ENCODE measurements at regions not wholly inside any gene's neighbourhood (a gene's known extent, or its start where the extent isn't known, plus 50 kb on each side); places are given as distances from the start of the nearest gene placed in this dataset.

- in situ Hi-C loops (cut with MboI; ENCODE audit: low sequenced_read_pairs, unreplicated experiment): no loop called here
- DNase-seq (ENCODE audit: low spot score): no peak
- TF ChIP-seq CTCF (IDR thresholded peaks at IDR 0.05; ENCODE audit: borderline replicate concordance, control extremely low read depth, extremely low read depth, insufficient read depth, missing control alignments): no peak
Observed at GRCh38 chr5:103450333-103451061, 112.1 kb downstream of the NUDT12 start.

GRCh38 chr5:103446813-103447212 lies 115.8 kb downstream of the NUDT12 start:
- no peak for DNase-seq (ENCODE audit: low spot score)
- in situ Hi-C loops (cut with MboI; ENCODE audit: low sequenced_read_pairs, unreplicated experiment): no loop called here

GRCh38 chr5:103445426-103446035 lies 117.1 kb downstream of the NUDT12 start:
- no peak for DNase-seq (ENCODE audit: low spot score)
- in situ Hi-C loops (cut with MboI; ENCODE audit: low sequenced_read_pairs, unreplicated experiment): no loop called here
- TF ChIP-seq CTCF (IDR thresholded peaks at IDR 0.05; ENCODE audit: borderline replicate concordance, control extremely low read depth, extremely low read depth, insufficient read depth, missing control alignments): no peak

More at GRCh38 chr5:103446813-103447212, 115.8 kb downstream of the NUDT12 start:
- TF ChIP-seq CTCF (IDR thresholded peaks at IDR 0.05; ENCODE audit: borderline replicate concordance, control extremely low read depth, extremely low read depth, insufficient read depth, missing control alignments): no peak

- TF ChIP-seq CTCF (IDR thresholded peaks at IDR 0.05; ENCODE audit: borderline replicate concordance, control extremely low read depth, extremely low read depth, insufficient read depth, missing control alignments): no peak
- DNase-seq (ENCODE audit: low spot score): no peak
- in situ Hi-C loops (cut with MboI; ENCODE audit: low sequenced_read_pairs, unreplicated experiment): no loop called here
Observed at GRCh38 chr5:103444333-103445038, 118.1 kb downstream of the NUDT12 start.

GRCh38 chr5:103442750-103443149 lies 119.8 kb downstream of the NUDT12 start:
- TF ChIP-seq CTCF (IDR thresholded peaks at IDR 0.05; ENCODE audit: borderline replicate concordance, control extremely low read depth, extremely low read depth, insufficient read depth, missing control alignments): no peak
- no peak for DNase-seq (ENCODE audit: low spot score)
- in situ Hi-C loops (cut with MboI; ENCODE audit: low sequenced_read_pairs, unreplicated experiment): no loop called here

- TF ChIP-seq CTCF (IDR thresholded peaks at IDR 0.05; ENCODE audit: borderline replicate concordance, control extremely low read depth, extremely low read depth, insufficient read depth, missing control alignments): no peak
- in situ Hi-C loops (cut with MboI; ENCODE audit: low sequenced_read_pairs, unreplicated experiment): no loop called here
- DNase-seq (ENCODE audit: low spot score): no peak
Observed at GRCh38 chr5:103441523-103441922, 121.1 kb downstream of the NUDT12 start.
